ENCODE measurements at regions not wholly inside any gene's neighbourhood (a gene's known extent, or its start where the extent isn't known, plus 50 kb on each side); places are given as distances from the start of the nearest gene placed in this dataset.

- TF ChIP-seq, protein P1, sequence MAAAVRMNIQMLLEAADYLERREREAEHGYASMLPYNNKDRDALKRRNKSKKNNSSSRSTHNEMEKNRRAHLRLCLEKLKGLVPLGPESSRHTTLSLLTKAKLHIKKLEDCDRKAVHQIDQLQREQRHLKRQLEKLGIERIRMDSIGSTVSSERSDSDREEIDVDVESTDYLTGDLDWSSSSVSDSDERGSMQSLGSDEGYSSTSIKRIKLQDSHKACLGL (CRISPR knock-in tag; IDR thresholded peaks at IDR 0.05; ENCODE audit: borderline replicate concordance, poor library complexity, severe bottlenecking), result no peak
- no peak for TF ChIP-seq ZNF398 (CRISPR knock-in tag; IDR thresholded peaks at IDR 0.05)
- no peak for TF ChIP-seq MCM7 (IDR thresholded peaks at IDR 0.05)
- no peak for TF ChIP-seq ZNF280B (CRISPR knock-in tag; IDR thresholded peaks at IDR 0.05)
- no peak for TF ChIP-seq POLR3G (IDR thresholded peaks at IDR 0.05; ENCODE audit: extremely low read depth, insufficient read length, insufficient replicate concordance)
- TF ChIP-seq SNAPC5 (CRISPR knock-in tag; IDR thresholded peaks at IDR 0.05), result no peak
- TF ChIP-seq SMC3 (conservative IDR thresholded peaks at IDR 0.05; ENCODE audit: insufficient read depth, low read depth, low read length), result no peak
- no peak for TF ChIP-seq FOXA3 (CRISPR knock-in tag; conservative IDR thresholded peaks at IDR 0.05 in 1 of 2, IDR thresholded peaks at IDR 0.05 in 1 of 2)
- TF ChIP-seq STAG1 (CRISPR knock-in tag; IDR thresholded peaks at IDR 0.05; ENCODE audit: borderline replicate concordance), result no peak
- no peak for TF ChIP-seq TGIF2 (CRISPR knock-in tag; IDR thresholded peaks at IDR 0.05)
- TF ChIP-seq PBX2 (CRISPR knock-in tag; IDR thresholded peaks at IDR 0.05; ENCODE audit: low read depth), result no peak
- TF ChIP-seq PBX2 (tag; conservative IDR thresholded peaks at IDR 0.05; ENCODE audit: low read depth), result peak; percentile 83
- no peak for TF ChIP-seq ZNF239 (CRISPR knock-in tag; IDR thresholded peaks at IDR 0.05)
- TF ChIP-seq SIRT6 (IDR thresholded peaks at IDR 0.05; ENCODE audit: low read depth, low read length), result no peak
- TF ChIP-seq ILK (tag; IDR thresholded peaks at IDR 0.05; ENCODE audit: borderline replicate concordance, low read depth), result no peak
- peak; percentile 23 for TF ChIP-seq TAL1 (IDR thresholded peaks at IDR 0.05)
- no peak for TF ChIP-seq ZBTB1 (CRISPR knock-in tag; IDR thresholded peaks at IDR 0.05; ENCODE audit: borderline replicate concordance, low read depth)
- TF ChIP-seq, protein P2, sequence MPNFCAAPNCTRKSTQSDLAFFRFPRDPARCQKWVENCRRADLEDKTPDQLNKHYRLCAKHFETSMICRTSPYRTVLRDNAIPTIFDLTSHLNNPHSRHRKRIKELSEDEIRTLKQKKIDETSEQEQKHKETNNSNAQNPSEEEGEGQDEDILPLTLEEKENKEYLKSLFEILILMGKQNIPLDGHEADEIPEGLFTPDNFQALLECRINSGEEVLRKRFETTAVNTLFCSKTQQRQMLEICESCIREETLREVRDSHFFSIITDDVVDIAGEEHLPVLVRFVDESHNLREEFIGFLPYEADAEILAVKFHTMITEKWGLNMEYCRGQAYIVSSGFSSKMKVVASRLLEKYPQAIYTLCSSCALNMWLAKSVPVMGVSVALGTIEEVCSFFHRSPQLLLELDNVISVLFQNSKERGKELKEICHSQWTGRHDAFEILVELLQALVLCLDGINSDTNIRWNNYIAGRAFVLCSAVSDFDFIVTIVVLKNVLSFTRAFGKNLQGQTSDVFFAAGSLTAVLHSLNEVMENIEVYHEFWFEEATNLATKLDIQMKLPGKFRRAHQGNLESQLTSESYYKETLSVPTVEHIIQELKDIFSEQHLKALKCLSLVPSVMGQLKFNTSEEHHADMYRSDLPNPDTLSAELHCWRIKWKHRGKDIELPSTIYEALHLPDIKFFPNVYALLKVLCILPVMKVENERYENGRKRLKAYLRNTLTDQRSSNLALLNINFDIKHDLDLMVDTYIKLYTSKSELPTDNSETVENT (CRISPR knock-in tag; IDR thresholded peaks at IDR 0.05), result no peak
- TF ChIP-seq ATF7 (IDR thresholded peaks at IDR 0.05), result peak; percentile 29; the same call in 1 of the 2 replicates
These were observed 270.1 kb downstream of the PTTG2 start (continued) for GRCh38 chr4:38230121-38230801.

Measured in K562 (cell line).